NCI-H2196 (cell line): ENCODE measurements at regions not wholly inside any gene's neighbourhood (a gene's known extent, or its start where the extent isn't known, plus 50 kb on each side); places are given as distances from the start of the nearest gene placed in this dataset.

Experiments used
- DNase-seq: peaks from one replicate; lab custom pipeline; 2025; ENCODE audit not compliant: unreplicated experiment; lab: John Stamatoyannopoulos, UW

GRCh38 chr5:40390281-40391149, 289.2 kb upstream of the PTGER4 start:
- DNase-seq, result no peak

GRCh38 chr5:40389591-40389990, 290.1 kb upstream of the PTGER4 start:
- no peak for DNase-seq

- DNase-seq, result no peak
These were observed 293.4 kb upstream of the PTGER4 start for GRCh38 chr5:40386289-40386688.

- no peak for DNase-seq
These were observed 294.2 kb upstream of the PTGER4 start for GRCh38 chr5:40385544-40385943.

GRCh38 chr5:40384782-40385390, 294.8 kb upstream of the PTGER4 start:
- DNase-seq, result no peak

GRCh38 chr5:40383749-40384651, 295.7 kb upstream of the PTGER4 start:
- DNase-seq, result no peak

GRCh38 chr5:40381676-40382363, 297.9 kb upstream of the PTGER4 start:
- no peak for DNase-seq

- DNase-seq, result no peak
These were observed 298.7 kb upstream of the PTGER4 start for GRCh38 chr5:40381016-40381415.

- no peak for DNase-seq
These were observed 301.1 kb upstream of the PTGER4 start for GRCh38 chr5:40378396-40379177.

- no peak for DNase-seq
These were observed 303.1 kb upstream of the PTGER4 start for GRCh38 chr5:40376566-40376965.

- no peak for DNase-seq
These were observed 304.9 kb upstream of the PTGER4 start for GRCh38 chr5:40374853-40375252.

GRCh38 chr5:40368200-40368599, 311.5 kb upstream of the PTGER4 start:
- DNase-seq, result no peak

GRCh38 chr5:40367255-40367654, 312.5 kb upstream of the PTGER4 start:
- no peak for DNase-seq

GRCh38 chr5:40365342-40366330, 314.1 kb upstream of the PTGER4 start:
- DNase-seq, result no peak

- no peak for DNase-seq
These were observed 315.3 kb upstream of the PTGER4 start for GRCh38 chr5:40364441-40364840.

GRCh38 chr5:40361378-40361777, 318.3 kb upstream of the PTGER4 start:
- no peak for DNase-seq

GRCh38 chr5:40360685-40361084, 319.0 kb upstream of the PTGER4 start:
- no peak for DNase-seq

GRCh38 chr5:40359832-40360231, 319.9 kb upstream of the PTGER4 start:
- no peak for DNase-seq

- DNase-seq, result no peak
These were observed 320.6 kb upstream of the PTGER4 start for GRCh38 chr5:40359093-40359492.
